Stimulated activated memory B cell treated with anti-CD40 and anti-IgM and Interleukin-4, amounts not matched to agents 10 μg/mL and 1 μg/mL and 100 μg/mL, for 72 hours (primary cell): ENCODE measurements at regions not wholly inside any gene's neighbourhood (a gene's known extent, or its start where the extent isn't known, plus 50 kb on each side); places are given as distances from the start of the nearest gene placed in this dataset.
A peak's percentile ranks its signal among the peaks of the same experiment; 100 is the strongest.

Source experiments
- ATAC-seq: fragments of 150-1000 bp; cut with Tn5 transposase; 2 replicates; pipeline ENCODE4 v1.10.0; 2021
- H3K27ac Mint-ChIP-seq: one replicate; pipeline ENCODE4 v1.8.0; 2022; ENCODE audit warnings: mild to moderate bottlenecking, mixed read lengths
- H3K27me3 Mint-ChIP-seq: one replicate; pipeline ENCODE4 v1.8.0; 2022; ENCODE audit warnings: mixed read lengths
- H3K36me3 Mint-ChIP-seq: one replicate; pipeline ENCODE4 v1.8.0; 2022; ENCODE audit warnings: mixed read lengths
- H3K4me1 Mint-ChIP-seq: one replicate; pipeline ENCODE4 v1.8.0; 2022; ENCODE audit warnings: mixed read lengths
- H3K4me3 Mint-ChIP-seq: one replicate; pipeline ENCODE4 v1.8.0; 2022; ENCODE audit warnings: mild to moderate bottlenecking, moderate library complexity, mixed read lengths
- H3K9me3 Mint-ChIP-seq: one replicate; pipeline ENCODE4 v1.8.0; 2022; ENCODE audit warnings: mixed read lengths

- Mint-ChIP-seq H3K27me3 (peaks cover 9% of the 10 kb centered on the region), H3K9me3 (no peaks in the 10 kb centered on the region), H3K36me3 (no peaks in the 10 kb centered on the region), H3K27ac (no peak overlapping the region), H3K4me3 (no peak overlapping the region), H3K4me1 (no peaks in the 10 kb centered on the region)
- no peak for ATAC-seq
These were observed 194.1 kb downstream of the INHBA start for GRCh38 chr7:41508755-41509154.

- Mint-ChIP-seq H3K9me3 (no peaks in the 10 kb centered on the region), H3K4me3 (no peak overlapping the region), H3K4me1 (no peaks in the 10 kb centered on the region), H3K36me3 (no peaks in the 10 kb centered on the region), H3K27me3 (peaks cover 9% of the 10 kb centered on the region), H3K27ac (no peak overlapping the region)
- ATAC-seq, result no peak
These were observed 195.1 kb downstream of the INHBA start for GRCh38 chr7:41507686-41508268.

- no peaks in the 10 kb centered on the region for H3K36me3 Mint-ChIP-seq
These were observed 198.5 kb downstream of the INHBA start for GRCh38 chr7:41504214-41504980.

GRCh38 chr7:41503438-41503837 lies 199.5 kb downstream of the INHBA start:
- peaks cover 9% of the 10 kb centered on the region for H3K27me3 Mint-ChIP-seq
- H3K27ac Mint-ChIP-seq, result no peak overlapping the region
- H3K9me3 Mint-ChIP-seq, result no peaks in the 10 kb centered on the region
- ATAC-seq, result no peak
- H3K4me1 Mint-ChIP-seq, result no peaks in the 10 kb centered on the region
- no peaks in the 10 kb centered on the region for H3K36me3 Mint-ChIP-seq
- no peak overlapping the region for H3K4me3 Mint-ChIP-seq

More at GRCh38 chr7:41504214-41504980, 198.5 kb downstream of the INHBA start:
- H3K9me3 Mint-ChIP-seq, result no peaks in the 10 kb centered on the region
- H3K4me3 Mint-ChIP-seq, result no peak overlapping the region
- no peak overlapping the region for H3K27ac Mint-ChIP-seq
- ATAC-seq, result no peak
- peaks cover 9% of the 10 kb centered on the region for H3K27me3 Mint-ChIP-seq
- no peaks in the 10 kb centered on the region for H3K4me1 Mint-ChIP-seq

- peak; percentile 31 for ATAC-seq
- Mint-ChIP-seq H3K4me3 (no peak overlapping the region), H3K9me3 (no peaks in the 10 kb centered on the region), H3K36me3 (no peaks in the 10 kb centered on the region), H3K27me3 (peaks cover 9% of the 10 kb centered on the region), H3K27ac (no peak overlapping the region), H3K4me1 (no peaks in the 10 kb centered on the region)
These were observed 201.4 kb downstream of the INHBA start for GRCh38 chr7:41501466-41501865.

- Mint-ChIP-seq H3K4me3 (no peak overlapping the region), H3K9me3 (no peaks in the 10 kb centered on the region), H3K27me3 (peaks cover 9% of the 10 kb centered on the region), H3K36me3 (no peaks in the 10 kb centered on the region), H3K27ac (no peak overlapping the region), H3K4me1 (no peaks in the 10 kb centered on the region)
- ATAC-seq, result no peak
These were observed 201.9 kb downstream of the INHBA start for GRCh38 chr7:41501006-41501405.

- Mint-ChIP-seq H3K27me3 (no peaks in the 10 kb centered on the region), H3K36me3 (no peaks in the 10 kb centered on the region), H3K4me3 (no peak overlapping the region), H3K9me3 (no peaks in the 10 kb centered on the region), H3K27ac (no peak overlapping the region), H3K4me1 (no peaks in the 10 kb centered on the region)
- no peak for ATAC-seq
These were observed 210.3 kb downstream of the INHBA start for GRCh38 chr7:41492603-41493002.

GRCh38 chr7:41491883-41492471 lies 210.9 kb downstream of the INHBA start:
- Mint-ChIP-seq H3K27me3 (no peaks in the 10 kb centered on the region), H3K9me3 (no peaks in the 10 kb centered on the region), H3K36me3 (no peaks in the 10 kb centered on the region), H3K27ac (no peak overlapping the region), H3K4me1 (no peaks in the 10 kb centered on the region), H3K4me3 (no peak overlapping the region)
- ATAC-seq, result no peak

- Mint-ChIP-seq H3K9me3 (no peaks in the 10 kb centered on the region), H3K27me3 (no peaks in the 10 kb centered on the region), H3K27ac (no peak overlapping the region), H3K4me3 (no peak overlapping the region), H3K36me3 (no peaks in the 10 kb centered on the region), H3K4me1 (no peaks in the 10 kb centered on the region)
- ATAC-seq, result no peak
These were observed 211.6 kb downstream of the INHBA start for GRCh38 chr7:41491308-41491707.

GRCh38 chr7:41489885-41490284 lies 213.0 kb downstream of the INHBA start:
- Mint-ChIP-seq H3K27ac (no peak overlapping the region), H3K27me3 (no peaks in the 10 kb centered on the region), H3K4me3 (no peak overlapping the region), H3K9me3 (no peaks in the 10 kb centered on the region), H3K4me1 (no peaks in the 10 kb centered on the region), H3K36me3 (no peaks in the 10 kb centered on the region)
- no peak for ATAC-seq

- H3K4me3 Mint-ChIP-seq, result no peak overlapping the region
- H3K9me3 Mint-ChIP-seq, result no peaks in the 10 kb centered on the region
- H3K27ac Mint-ChIP-seq, result no peak overlapping the region
- no peak for ATAC-seq
- H3K27me3 Mint-ChIP-seq, result no peaks in the 10 kb centered on the region
- no peaks in the 10 kb centered on the region for H3K4me1 Mint-ChIP-seq
- no peaks in the 10 kb centered on the region for H3K36me3 Mint-ChIP-seq
These were observed 215.5 kb downstream of the INHBA start for GRCh38 chr7:41487229-41487940.

GRCh38 chr7:41481353-41481752 lies 221.5 kb downstream of the INHBA start:
- H3K27ac Mint-ChIP-seq, result no peak overlapping the region
- H3K4me1 Mint-ChIP-seq, result peaks cover 13% of the 10 kb centered on the region
- no peaks in the 10 kb centered on the region for H3K27me3 Mint-ChIP-seq
- ATAC-seq, result no peak
- no peak overlapping the region for H3K4me3 Mint-ChIP-seq
- peaks cover 4% of the 10 kb centered on the region for H3K9me3 Mint-ChIP-seq
- H3K36me3 Mint-ChIP-seq, result no peaks in the 10 kb centered on the region

- Mint-ChIP-seq H3K4me1 (peaks cover 13% of the 10 kb centered on the region), H3K27me3 (no peaks in the 10 kb centered on the region)
- ATAC-seq, result no peak
These were observed 224.7 kb downstream of the INHBA start for GRCh38 chr7:41478187-41478586.

GRCh38 chr7:41476460-41476803 lies 226.5 kb downstream of the INHBA start:
- Mint-ChIP-seq H3K27me3 (no peaks in the 10 kb centered on the region), H3K4me1 (peaks cover 13% of the 10 kb centered on the region), H3K9me3 (peaks cover 4% of the 10 kb centered on the region), H3K27ac (no peak overlapping the region), H3K4me3 (no peak overlapping the region), H3K36me3 (no peaks in the 10 kb centered on the region)
- ATAC-seq, result peak; percentile 72

More at GRCh38 chr7:41478187-41478586, 224.7 kb downstream of the INHBA start:
- H3K27ac Mint-ChIP-seq, result no peak overlapping the region
- H3K36me3 Mint-ChIP-seq, result no peaks in the 10 kb centered on the region
- no peak overlapping the region for H3K4me3 Mint-ChIP-seq
- peaks cover 4% of the 10 kb centered on the region for H3K9me3 Mint-ChIP-seq

GRCh38 chr7:41475801-41476459 lies 227.0 kb downstream of the INHBA start:
- H3K27ac Mint-ChIP-seq, result no peak overlapping the region
- no peak overlapping the region for H3K4me3 Mint-ChIP-seq
- ATAC-seq, result no peak
- H3K36me3 Mint-ChIP-seq, result no peaks in the 10 kb centered on the region
- H3K4me1 Mint-ChIP-seq, result peaks cover 13% of the 10 kb centered on the region
- H3K9me3 Mint-ChIP-seq, result peaks cover 4% of the 10 kb centered on the region
- H3K27me3 Mint-ChIP-seq, result no peaks in the 10 kb centered on the region
